HG03025 (cell line): ENCODE measurements at regions not wholly inside any gene's neighbourhood (a gene's known extent, or its start where the extent isn't known, plus 50 kb on each side); places are given as distances from the start of the nearest gene placed in this dataset.

Experiments used
- ATAC-seq: cut with Tn5 transposase; IDR thresholded peaks from one replicate; pipeline ENCODE4 v1.9.1; 2021; ENCODE audit warnings: mild to moderate bottlenecking, moderate library complexity; ENCODE audit not compliant: unreplicated experiment, low FRiP score

DNA sequence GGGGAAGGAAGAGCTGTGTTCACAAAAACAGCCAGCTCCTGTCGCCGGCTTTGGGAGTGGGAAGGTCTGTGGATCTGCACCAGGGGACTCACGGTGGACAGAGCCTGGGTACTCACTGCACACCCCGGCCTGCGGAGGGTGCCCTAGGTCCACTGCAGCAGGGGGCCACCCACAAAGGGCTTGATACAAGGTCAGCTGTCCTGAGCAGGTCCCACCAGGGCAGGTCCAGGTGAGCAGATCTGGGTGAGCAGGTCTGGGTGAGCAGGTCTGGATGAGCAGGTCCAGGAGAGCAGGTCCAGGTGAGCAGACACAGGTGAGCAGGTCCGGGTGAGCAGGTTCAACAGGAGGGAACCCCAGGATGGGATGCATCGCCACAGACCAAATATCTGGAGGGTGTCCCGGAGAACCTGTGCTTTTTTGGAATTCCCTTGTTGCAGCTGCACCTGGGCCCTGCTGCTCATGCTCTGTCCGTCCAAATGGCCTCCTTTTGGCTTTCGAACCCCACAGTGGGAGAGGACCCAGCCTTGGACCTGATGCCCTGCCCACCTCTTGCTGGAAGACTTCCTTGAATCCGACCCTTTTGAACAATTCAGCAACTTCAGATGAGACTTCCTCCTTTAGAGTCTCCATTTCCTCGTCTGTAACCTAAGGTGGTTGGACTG, 485.3 kb downstream of the TBC1D22A start:
- no peak for ATAC-seq

DNA sequence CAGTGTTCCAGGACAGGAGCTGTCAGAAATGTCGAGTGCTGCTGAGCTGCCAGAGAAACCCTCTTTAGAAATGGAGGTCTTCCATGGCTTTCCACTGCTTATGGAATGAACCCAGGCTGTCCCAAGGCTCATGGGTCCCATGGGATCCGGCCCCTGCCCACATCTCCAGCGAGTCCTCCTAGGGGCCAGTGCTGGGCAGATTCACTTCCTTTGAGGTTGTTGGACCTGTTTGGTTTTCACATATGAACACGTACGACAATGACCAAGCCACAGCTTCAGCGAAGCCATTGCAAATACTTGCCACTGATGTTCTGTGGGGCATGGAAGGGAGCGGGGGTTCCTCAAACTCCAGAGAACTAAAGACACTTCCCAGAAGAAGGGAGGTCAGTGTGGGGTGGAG, 483.3 kb downstream of the TBC1D22A start:
- no peak for ATAC-seq

DNA sequence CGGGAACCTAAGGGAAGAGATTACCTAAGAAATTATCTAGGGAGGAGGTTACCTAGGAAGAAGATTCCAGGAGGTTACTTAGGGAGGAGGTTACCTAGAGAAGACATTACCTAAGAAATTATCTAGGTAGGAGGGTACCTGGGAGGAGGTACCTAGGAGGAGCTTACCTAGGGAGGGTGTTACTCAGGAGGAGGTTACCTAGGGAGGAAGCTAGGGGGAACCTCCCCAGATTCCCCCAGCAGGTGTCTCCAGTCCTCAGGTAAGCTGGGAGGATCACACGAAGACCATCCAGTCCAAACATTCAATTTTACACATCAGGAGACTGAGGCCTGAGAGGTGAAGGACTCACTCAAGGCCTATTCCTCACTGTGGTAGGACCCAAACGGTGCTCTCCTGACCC, 482.8 kb downstream of the TBC1D22A start:
- no peak for ATAC-seq

DNA sequence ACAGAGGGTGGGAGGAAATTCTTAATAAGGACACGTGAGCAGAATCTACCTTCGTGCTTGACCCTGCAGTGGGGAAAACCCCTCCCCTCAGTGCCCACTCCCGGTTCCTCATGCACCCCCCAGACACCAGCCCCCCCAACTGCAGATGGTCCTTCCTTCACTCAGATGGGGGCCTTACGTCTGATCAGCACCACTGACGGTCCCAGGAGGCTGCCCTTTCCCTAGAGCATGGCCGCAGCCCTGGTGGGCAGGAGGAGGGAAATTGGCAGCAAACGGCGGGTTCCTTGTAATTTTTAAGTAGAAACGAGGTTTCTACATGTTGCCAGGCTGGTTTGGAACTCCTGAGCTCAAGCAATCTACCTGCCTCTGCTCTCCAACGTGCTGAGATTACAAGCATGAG, 477.7 kb downstream of the TBC1D22A start:
- ATAC-seq = no peak

DNA sequence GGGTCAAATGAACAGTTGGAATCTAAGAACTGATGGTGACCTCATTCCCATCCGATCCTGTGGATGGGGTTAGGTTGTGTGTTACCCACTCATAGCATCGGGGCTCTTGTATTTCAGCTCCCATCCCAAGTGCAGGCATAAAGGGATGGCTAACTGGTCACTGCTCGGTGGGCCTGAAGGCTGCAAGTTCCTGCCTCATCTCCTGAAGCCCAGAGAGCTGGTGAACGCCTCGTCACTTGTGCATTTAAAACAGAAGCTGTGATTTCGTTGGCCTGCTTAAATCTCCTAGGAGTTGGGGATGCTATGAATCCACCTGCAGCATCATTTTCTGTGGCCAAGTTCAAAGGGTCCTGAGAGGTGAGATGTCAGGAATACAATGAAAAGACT, 477.0 kb downstream of the TBC1D22A start:
- no peak for ATAC-seq

DNA sequence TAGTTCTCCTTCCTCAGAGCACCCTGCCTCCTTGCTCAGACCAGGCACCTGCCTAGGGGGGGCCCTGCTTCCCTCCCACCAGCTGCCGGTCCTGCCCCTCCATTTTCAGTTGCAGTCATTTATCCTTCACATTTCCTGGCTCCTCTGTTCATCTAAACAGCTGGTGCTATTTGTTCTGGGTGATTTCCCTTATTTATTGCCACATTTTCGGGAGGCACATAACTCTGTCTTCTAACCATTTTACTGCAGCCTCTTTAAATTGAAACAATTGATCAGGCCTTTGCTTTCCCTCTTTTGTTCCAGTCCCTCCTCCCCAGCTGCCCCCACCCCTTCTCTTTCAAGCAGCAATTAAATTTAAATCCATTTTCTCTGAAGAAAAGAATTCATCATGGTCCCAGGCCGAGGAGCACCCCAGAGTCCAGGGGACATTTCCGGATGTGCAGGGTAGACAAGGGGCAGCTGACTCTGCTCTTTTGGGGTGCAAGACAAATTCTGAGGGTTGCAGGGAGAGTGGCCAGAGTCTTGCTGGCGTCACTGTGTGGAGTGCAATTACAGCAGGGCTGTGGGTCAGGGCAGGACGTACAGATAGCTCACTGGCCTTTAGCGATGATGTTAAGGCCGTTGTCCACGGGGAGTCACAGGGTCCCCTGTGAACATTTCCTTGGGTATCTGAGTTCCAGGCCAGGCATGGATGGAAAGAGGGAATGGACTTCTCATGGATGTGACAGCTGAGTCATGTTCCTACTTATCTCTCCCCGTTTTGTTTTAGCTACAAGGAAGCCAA, 476.4 kb downstream of the TBC1D22A start:
- no peak for ATAC-seq

DNA sequence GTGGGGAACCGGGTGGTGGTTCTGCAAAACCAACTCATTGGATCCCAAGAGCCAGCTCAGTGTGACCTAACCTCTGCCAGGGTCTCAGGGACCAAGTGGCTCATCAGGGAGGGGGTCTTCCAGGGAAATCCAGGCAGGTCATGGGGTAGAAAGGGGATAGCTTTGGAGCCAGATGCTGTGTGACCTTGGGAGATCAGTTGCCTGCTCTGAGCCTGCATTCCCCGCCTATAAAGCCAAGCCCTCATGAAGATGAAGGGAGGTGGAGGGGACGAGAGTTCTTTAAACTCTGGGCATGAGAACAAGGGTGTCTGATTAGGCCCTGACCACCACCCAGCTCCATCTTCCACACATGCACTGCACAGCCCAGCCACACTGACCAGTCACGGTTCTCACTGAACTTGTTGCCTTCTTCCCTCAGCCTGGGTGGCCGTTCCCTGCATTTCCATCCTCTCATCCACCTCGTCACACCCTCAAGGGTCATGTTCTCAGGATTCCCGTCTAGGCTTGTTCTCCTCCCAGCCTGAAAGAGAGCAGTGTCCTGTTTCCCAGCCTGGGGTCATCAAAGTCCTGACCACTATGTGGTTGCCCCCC, 475.5 kb downstream of the TBC1D22A start:
- no peak for ATAC-seq

DNA sequence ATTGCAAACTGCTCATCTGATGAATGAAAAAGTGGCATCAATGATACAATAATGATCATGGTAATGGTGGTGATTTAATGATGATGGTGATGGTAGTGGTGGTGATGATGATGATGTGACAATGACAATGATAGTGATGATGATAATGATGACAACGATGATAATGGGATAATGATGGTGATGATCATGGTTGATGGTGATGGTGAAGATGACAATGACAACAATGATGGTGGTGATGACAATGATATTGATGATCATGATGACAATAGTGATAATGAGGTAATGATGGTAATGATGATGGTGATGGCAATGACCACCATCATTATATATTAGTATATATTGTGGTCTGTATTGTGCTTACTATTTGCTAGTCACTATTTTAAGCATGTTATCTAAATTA, 474.3 kb downstream of the TBC1D22A start:
- ATAC-seq = no peak

DNA sequence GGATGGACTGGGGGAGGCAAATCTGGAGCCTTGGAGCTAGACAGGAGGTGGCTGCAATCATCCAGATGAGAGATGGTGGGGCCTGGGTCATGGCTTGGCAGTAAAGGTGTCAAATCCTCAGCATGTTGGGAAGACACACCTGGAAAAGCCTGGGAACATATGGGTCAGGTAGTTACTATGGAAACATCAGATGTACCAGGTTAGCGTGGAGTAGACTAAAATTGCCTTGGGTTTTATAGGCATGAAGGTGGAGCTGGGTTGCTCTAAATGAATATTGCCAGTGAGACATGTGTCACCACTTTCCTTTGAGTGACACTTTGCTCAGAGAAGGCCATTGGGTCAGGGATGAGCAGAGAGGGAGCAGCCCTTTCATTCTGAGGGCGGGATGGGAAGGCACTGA, 473.7 kb downstream of the TBC1D22A start:
- ATAC-seq = no peak

DNA sequence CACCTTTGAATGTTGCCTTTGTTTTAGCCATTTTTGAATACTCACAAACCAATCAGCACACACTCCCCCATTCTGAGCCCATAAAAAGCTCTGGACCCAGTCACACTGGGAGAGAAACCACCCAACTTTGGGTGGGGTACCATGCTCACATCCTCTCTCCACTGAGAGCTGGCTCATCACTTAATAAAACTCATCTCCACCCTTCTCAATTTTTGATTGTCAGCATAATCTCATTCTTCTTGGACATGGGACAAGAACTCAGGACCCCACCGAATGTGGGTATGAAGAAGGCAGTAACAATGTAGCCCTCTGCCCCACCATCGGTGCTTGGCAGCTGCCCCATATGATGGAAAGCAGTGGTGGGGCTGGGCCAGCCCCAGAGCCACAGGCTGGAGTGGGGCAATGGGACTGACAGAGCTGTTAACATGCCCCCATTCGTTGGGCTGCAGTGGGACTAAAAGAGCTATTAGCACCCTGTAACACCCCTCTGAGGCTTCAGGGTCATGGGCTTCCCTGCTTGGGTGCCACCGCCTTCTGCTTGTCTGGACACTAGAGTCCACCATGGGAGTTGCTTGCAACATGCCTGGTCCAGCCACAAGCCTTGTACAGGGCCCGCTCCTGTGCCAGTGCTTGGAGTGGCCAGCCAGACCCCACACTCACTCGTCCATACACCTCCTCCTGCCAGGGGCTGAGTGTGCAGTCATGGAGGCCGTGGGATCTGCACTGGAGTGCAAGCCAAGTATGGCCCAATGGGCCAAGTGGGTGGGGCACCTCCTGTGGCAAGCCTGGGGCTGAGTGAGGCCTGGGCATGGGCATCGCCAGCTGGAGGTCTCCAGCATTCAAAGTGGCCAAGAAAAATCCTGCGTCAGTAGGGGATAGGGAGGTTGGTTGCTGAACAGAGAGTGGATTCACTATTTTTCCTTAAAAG, 471.1 kb downstream of the TBC1D22A start:
- no peak for ATAC-seq

DNA sequence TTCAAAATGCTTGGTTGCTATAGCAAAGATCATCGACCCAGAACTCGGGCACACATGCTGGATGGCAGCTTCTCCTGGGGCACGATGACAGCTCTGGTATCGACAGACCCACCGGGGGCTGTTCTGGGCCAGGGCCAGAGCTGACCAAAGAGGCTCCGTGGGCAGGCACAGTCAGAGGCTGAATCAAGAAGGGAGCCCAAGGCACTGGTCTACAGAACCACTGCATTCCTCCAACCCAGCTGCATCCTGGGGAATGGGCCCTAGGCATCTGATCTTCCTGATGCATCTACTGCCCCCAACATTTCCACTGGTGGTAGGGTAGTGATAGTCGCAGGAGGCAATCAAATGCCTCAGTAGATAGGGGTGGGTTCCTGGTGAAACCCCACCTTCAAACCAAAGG, 470.3 kb downstream of the TBC1D22A start:
- no peak for ATAC-seq

DNA sequence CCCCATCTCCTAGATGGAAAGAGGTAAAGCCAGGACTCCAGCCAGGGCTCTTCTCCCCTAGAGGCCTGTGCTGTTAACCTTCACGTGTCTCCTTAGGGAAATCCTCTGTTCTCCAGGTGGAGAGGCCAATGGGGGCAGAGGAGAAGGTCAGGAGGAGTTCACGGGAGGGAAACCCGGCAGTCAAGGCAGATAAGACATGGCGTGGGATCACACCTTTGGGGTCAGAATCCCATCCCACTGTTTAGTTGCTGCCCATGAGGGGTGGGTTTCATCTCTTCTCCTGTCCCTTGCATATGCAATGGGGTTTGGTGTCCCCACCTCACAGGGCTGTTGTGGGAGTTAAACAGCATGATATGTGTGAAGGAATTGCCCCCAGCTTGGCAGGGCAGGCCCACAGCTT, 469.7 kb downstream of the TBC1D22A start:
- no peak for ATAC-seq

DNA sequence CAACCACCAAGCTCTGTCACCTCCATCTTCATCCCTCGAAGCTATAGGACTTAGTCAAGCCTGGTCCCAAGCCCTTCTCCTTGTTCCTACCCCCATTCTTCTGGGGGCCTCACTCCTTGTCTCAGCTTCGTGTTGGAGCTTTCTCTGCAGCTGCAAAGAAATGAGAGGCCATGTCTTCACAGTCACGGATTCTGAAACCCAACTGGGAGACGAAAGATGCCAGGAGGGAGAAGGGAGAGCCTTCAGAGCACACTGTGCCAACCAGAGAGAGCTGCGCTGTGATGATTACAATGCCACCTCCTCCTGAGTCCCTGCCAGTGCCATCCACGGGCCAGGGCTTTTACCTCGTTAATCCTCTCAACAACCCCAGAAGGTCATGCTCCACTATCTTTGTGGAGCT, 469.3 kb downstream of the TBC1D22A start:
- ATAC-seq = no peak

DNA sequence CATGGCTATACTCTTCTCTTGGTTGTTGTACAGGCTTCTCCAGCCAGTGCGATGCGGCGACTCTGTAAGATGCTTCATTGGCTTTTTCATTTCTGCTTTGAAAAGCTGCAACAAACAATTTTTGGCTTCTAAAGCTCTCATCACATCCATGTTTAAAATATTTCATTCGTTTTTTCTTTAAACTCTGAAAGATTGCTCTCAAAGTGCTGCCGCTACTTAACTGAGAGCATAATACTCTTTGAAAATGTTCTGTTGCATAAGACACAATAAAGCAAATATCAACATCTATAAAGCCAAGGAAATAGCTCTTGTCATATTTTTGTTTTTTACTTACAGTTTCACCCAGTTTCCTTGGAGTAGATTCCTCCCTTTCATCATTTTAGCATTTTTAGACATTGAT, 468.3 kb downstream of the TBC1D22A start:
- no peak for ATAC-seq

DNA sequence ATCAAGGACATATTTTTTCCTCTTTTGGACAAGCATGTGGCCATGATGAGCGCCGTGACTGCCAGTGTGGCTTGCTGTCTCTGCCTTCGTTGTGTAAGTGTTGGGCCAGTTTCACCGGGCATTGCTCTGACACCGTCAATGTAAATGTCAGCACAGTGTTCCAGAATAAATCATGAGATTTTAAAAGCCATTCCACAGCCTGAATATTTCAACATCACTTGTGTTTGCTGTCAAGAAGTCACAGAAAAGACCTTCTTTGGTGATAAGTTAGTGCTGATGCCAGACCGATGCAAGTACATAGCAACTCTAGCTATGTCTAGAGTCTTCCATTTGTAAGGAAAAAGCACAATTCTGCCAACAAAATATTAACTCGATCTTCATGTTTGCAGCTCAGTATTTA, 467.8 kb downstream of the TBC1D22A start:
- no peak for ATAC-seq

DNA sequence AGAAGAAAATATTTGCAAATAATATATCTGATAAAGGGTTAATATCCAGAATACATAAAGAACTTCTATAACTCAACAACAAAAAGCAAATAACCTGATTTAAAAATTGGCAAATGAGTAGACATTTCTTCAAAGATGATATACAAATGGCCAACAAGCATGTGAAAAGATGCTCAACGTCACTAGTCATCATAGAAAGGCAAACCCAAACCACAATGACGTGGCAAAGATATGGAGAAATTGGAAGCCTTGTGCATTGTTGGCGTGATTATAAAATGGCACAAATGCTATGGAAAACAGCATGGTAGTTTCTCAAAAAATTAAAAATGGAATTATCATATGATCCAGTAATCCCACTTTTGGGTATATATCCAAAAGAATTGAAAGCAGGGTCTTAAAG, 466.3 kb downstream of the TBC1D22A start:
- no peak for ATAC-seq

DNA sequence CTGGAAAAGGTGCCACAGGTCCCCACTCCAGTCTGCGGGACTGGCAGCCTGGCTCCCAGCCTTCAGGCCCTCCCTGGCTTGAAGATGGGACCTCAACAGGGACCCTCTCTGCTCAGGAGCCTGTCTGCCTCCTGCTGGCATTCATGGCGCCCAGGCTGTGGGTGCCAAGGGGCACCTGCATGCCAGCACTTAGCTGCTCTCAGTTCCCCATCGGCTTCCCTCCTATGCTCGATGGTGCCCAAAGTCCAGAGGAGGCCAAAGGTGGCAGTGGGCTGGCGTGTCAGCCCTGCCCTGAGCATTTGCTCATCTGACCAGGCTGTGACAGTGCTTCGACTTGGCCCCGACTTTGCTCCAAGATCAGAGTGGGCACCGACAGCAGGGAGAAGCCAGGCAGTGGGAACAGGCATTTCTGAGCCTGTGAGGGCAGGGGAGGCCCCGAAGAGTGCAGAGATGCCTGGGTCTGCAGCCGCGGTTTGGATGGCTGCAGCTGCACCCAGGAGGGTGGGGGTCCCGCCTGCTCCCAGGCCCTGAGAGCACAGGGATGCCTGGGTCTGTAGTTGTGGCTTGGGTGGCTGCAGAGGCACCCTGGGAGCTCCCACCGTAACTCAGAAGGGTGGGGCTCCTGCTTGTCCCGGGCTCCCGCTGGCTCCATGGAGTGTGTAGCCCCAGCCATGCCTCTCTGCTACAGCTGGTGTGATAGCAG, 463.6 kb downstream of the TBC1D22A start:
- ATAC-seq = no peak

DNA sequence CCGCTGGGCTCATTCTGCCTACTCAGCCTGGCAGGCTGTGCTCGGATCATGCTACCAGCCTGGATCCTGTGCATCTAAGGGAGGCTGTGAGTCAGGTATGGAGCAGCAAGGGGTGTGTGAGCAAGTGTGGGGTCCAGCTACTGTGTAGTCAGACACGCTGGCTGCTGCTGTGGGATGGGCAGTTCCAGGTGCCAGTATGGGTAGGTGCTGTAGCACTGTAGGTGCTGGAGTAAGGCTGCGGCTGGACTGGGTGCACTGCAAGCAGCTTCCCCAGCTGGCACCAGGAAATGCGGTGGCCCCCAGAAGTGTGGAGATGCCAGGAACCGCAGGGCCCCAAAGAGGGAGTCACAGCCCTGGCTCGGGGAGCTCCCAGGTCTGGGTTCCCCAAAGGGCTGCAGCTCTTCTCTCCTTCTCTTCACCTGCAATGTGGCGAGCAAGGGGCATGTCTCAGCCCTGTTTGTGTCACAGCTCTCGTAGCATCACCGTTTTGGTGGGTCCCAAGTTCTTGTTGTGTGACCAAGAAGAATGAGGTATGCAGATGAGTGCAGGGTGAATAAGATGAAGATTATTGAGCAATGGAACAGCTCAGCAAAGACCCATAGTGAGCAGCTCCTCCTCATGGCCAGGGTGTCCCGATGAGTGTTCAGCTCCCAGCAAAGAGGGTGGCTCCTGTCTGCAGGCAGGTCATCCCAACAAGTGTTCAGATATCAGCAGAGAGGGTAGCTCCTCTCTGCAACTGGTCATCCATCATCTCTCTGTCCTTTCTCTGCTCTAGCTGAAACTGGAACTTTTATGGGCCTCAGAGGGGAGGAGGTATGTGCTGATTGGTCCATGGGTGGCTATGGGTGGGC, 462.9 kb downstream of the TBC1D22A start:
- ATAC-seq = no peak
